SK-N-SH treated with all-trans-retinoic acid at 6 μM for 48 hours (cell line): ENCODE measurements at regions not wholly inside any gene's neighbourhood (a gene's known extent, or its start where the extent isn't known, plus 50 kb on each side); places are given as distances from the start of the nearest gene placed in this dataset.
A peak's percentile ranks its signal among the peaks of the same experiment; 100 is the strongest.

Experiments used
- ATAC-seq: fragments of 200-7000 bp; cut with Tn5 transposase; 3 replicates; pipeline ENCODE4 v1.9.1; 2020; ENCODE audit warnings: mild to moderate bottlenecking, moderate library complexity
- ARNTL ChIP-seq: fragments of 450-650 bp; formaldehyde crosslinking; IDR thresholded peaks from 2 replicates; pipeline ENCODE4 v1.5.0; 2020; ENCODE audit warnings: low read depth, mild to moderate bottlenecking, moderate library complexity, borderline replicate concordance
- BACH2 ChIP-seq: fragments of 250-450 bp; sonication (Bioruptor Pico); IDR thresholded peaks from 2 replicates; pipeline ENCODE4 v1.9.0; 2021; ENCODE audit warnings: mild to moderate bottlenecking, borderline replicate concordance
- CREB5 ChIP-seq: fragments of 250-450 bp; sonication (Bioruptor Pico); IDR thresholded peaks from 2 replicates; pipeline ENCODE4 v1.5.1; 2020; ENCODE audit warnings: low read depth, mild to moderate bottlenecking, moderate library complexity
- CSDC2 ChIP-seq: fragments of 250-450 bp; sonication (Bioruptor Pico); IDR thresholded peaks from 2 replicates; pipeline ENCODE4 v1.5.0; 2020; ENCODE audit warnings: mild to moderate bottlenecking, moderate library complexity
- CSRNP3 ChIP-seq: fragments of 250-450 bp; sonication (Bioruptor Pico); IDR thresholded peaks from 2 replicates; pipeline ENCODE4 v1.5.1; 2021; ENCODE audit warnings: mild to moderate bottlenecking, moderate library complexity
- ESRRG ChIP-seq: fragments of 250-450 bp; sonication (Bioruptor Pico); IDR thresholded peaks from 2 replicates; pipeline ENCODE4 v1.6.1; 2021; ENCODE audit warnings: mild to moderate bottlenecking
- GLIS3 ChIP-seq: fragments of 250-450 bp; sonication (Bioruptor Pico); IDR thresholded peaks from 2 replicates; pipeline ENCODE4 v1.5.0; 2020; ENCODE audit warnings: mild to moderate bottlenecking, moderate library complexity
- ISL1 ChIP-seq: fragments of 250-450 bp; sonication (Bioruptor Pico); IDR thresholded peaks from 2 replicates; pipeline ENCODE4 v2.1.2; 2022; ENCODE audit warnings: mild to moderate bottlenecking, moderate library complexity
- OSR1 ChIP-seq: fragments of 250-450 bp; sonication (Bioruptor Pico); IDR thresholded peaks from 2 replicates; pipeline ENCODE4 v1.8.0; 2022; ENCODE audit warnings: moderate library complexity, mild to moderate bottlenecking, inconsistent platforms
- PATZ1 ChIP-seq: fragments of 250-450 bp; sonication (Bioruptor Pico); IDR thresholded peaks from 2 replicates; pipeline ENCODE4 v1.8.0; 2020; ENCODE audit warnings: mild to moderate bottlenecking, moderate library complexity, borderline replicate concordance
- PPARA ChIP-seq: fragments of 250-450 bp; sonication (Bioruptor Pico); IDR thresholded peaks from 2 replicates; pipeline ENCODE4 v1.5.0; 2020; ENCODE audit warnings: mild to moderate bottlenecking, borderline replicate concordance
- RARB ChIP-seq: fragments of 250-450 bp; sonication (Bioruptor Pico); IDR thresholded peaks from 2 replicates; pipeline ENCODE4 v1.8.0; 2021; ENCODE audit warnings: mild to moderate bottlenecking, moderate library complexity
- SNAI2 ChIP-seq: fragments of 250-450 bp; sonication (Bioruptor Pico); IDR thresholded peaks from 2 replicates; pipeline ENCODE4 v1.5.0; 2020; ENCODE audit warnings: mild to moderate bottlenecking, moderate library complexity
- TCF4 ChIP-seq: fragments of 250-450 bp; sonication (Bioruptor Pico); IDR thresholded peaks from 2 replicates; pipeline ENCODE4 v1.8.0; 2021; ENCODE audit warnings: mild to moderate bottlenecking, moderate library complexity, borderline replicate concordance
- TOX ChIP-seq: fragments of 250-450 bp; sonication (Bioruptor Pico); IDR thresholded peaks from 2 replicates; pipeline ENCODE4 v1.8.0; 2021; ENCODE audit warnings: mild to moderate bottlenecking, moderate library complexity, borderline replicate concordance
- ZC3H10 ChIP-seq: fragments of 250-450 bp; sonication (Bioruptor Pico); IDR thresholded peaks from 2 replicates; pipeline ENCODE4 v1.5.1; 2021; ENCODE audit warnings: mild to moderate bottlenecking, moderate library complexity
- ZFP3 ChIP-seq: fragments of 250-450 bp; sonication (Bioruptor Pico); IDR thresholded peaks from 2 replicates; pipeline ENCODE4 v1.5.0; 2020; ENCODE audit warnings: mild to moderate bottlenecking, moderate library complexity
- ZFP30 ChIP-seq: fragments of 450-650 bp; formaldehyde crosslinking; IDR thresholded peaks from 2 replicates; pipeline ENCODE4 v1.5.0; 2022; ENCODE audit warnings: mild to moderate bottlenecking, moderate library complexity
- ZNF565 ChIP-seq: fragments of 450-650 bp; formaldehyde crosslinking; conservative IDR thresholded peaks from 2 replicates; pipeline ENCODE4 v1.5.0; 2020; ENCODE audit warnings: low read depth, mild to moderate bottlenecking, moderate library complexity
- ZNF70 ChIP-seq: fragments of 450-650 bp; formaldehyde crosslinking; IDR thresholded peaks from 2 replicates; pipeline ENCODE4 v1.5.0; 2020; ENCODE audit warnings: mild to moderate bottlenecking, moderate library complexity
- ZNF8 ChIP-seq: fragments of 450-650 bp; formaldehyde crosslinking; IDR thresholded peaks from 2 replicates; pipeline ENCODE4 v1.5.0; 2020; ENCODE audit warnings: mild to moderate bottlenecking, moderate library complexity

GRCh38 chr11:104464691-104465090 lies 300.7 kb upstream of the PDGFD start:
- no peak for ATAC-seq
- TF ChIP-seq ZNF565 (CRISPR knock-in tag) = no peak
- no peak for TF ChIP-seq ZFP3 (CRISPR knock-in tag)
- no peak for TF ChIP-seq ARNTL
- no peak for TF ChIP-seq ZC3H10

- peak; percentile 71 for ATAC-seq
- TF ChIP-seq ZC3H10 = no peak
- no peak for TF ChIP-seq CREB5 (CRISPR knock-in tag)
- no peak for TF ChIP-seq GLIS3 (CRISPR knock-in tag)
- TF ChIP-seq ARNTL = no peak
- no peak for TF ChIP-seq TOX
- no peak for TF ChIP-seq SNAI2
- no peak for TF ChIP-seq RARB
- TF ChIP-seq PATZ1 = no peak
- TF ChIP-seq BACH2 (CRISPR knock-in tag) = no peak
Observed at GRCh38 chr11:104462341-104462740, 298.4 kb upstream of the PDGFD start.

- ATAC-seq = no peak
- TF ChIP-seq ARNTL (no peak), RARB (no peak), BACH2 (CRISPR knock-in tag) (no peak), PPARA (CRISPR knock-in tag) (no peak), PATZ1 (no peak), ZC3H10 (no peak), ZFP30 (CRISPR knock-in tag) (no peak), CREB5 (CRISPR knock-in tag) (no peak), TCF4 (CRISPR knock-in tag) (no peak), CSRNP3 (CRISPR knock-in tag) (no peak), ESRRG (no peak), OSR1 (CRISPR knock-in tag) (no peak), ISL1 (CRISPR knock-in tag) (no peak), SNAI2 (no peak), GLIS3 (CRISPR knock-in tag) (no peak)
Observed at GRCh38 chr11:104451197-104451893, 287.4 kb upstream of the PDGFD start.

GRCh38 chr11:104443387-104443786 lies 279.4 kb upstream of the PDGFD start:
- ATAC-seq = no peak
- no peak for TF ChIP-seq RARB
- peak; percentile 61 for TF ChIP-seq ISL1 (CRISPR knock-in tag)
- no peak for TF ChIP-seq ZFP30 (CRISPR knock-in tag)
- no peak for TF ChIP-seq ZNF70 (CRISPR knock-in tag)

GRCh38 chr11:104442321-104442720 lies 278.4 kb upstream of the PDGFD start:
- ATAC-seq = no peak
- TF ChIP-seq TCF4 (CRISPR knock-in tag) (no peak), PPARA (CRISPR knock-in tag) (no peak), ESRRG (no peak), ZNF8 (CRISPR knock-in tag) (no peak), CSRNP3 (CRISPR knock-in tag) (no peak), ZC3H10 (no peak), ARNTL (no peak), ZFP3 (CRISPR knock-in tag) (no peak), SNAI2 (no peak), OSR1 (CRISPR knock-in tag) (no peak), PATZ1 (no peak), ISL1 (CRISPR knock-in tag) (no peak), ZFP30 (CRISPR knock-in tag) (no peak), BACH2 (CRISPR knock-in tag) (no peak), CSDC2 (CRISPR knock-in tag) (no peak), RARB (no peak)
- TF ChIP-seq, all 23 proteins: peak for 0
